ENCODE measurements at regions not wholly inside any gene's neighbourhood (a gene's known extent, or its start where the extent isn't known, plus 50 kb on each side); places are given as distances from the start of the nearest gene placed in this dataset.

- peak in 1 of 2 donors; percentile 40 for DNase-seq (ENCODE audit: low read depth in 2 of 2)
- H3K4me3 ChIP-seq (replicated peaks in 1 of 2; ENCODE audit: low read depth in 2 of 2, low read length in 2 of 2), result no peak overlapping the region
- no peak for TF ChIP-seq CTCF (IDR thresholded peaks at IDR 0.05; ENCODE audit: low read depth, low read length)
These were observed 307.0 kb upstream of the SPOCK3 start for GRCh38 chr4:167541286-167541685.

GRCh38 chr4:167544391-167544790 is 310.1 kb upstream of the SPOCK3 start:
- no peak for TF ChIP-seq CTCF (IDR thresholded peaks at IDR 0.05; ENCODE audit: low read depth, low read length)
- H3K4me3 ChIP-seq (replicated peaks in 1 of 2; ENCODE audit: low read depth in 2 of 2, low read length in 2 of 2), result no peak overlapping the region
- peak in 1 of 2 donors; percentile 33 for DNase-seq (ENCODE audit: low read depth in 2 of 2)

- no peak for DNase-seq (ENCODE audit: low read depth in 2 of 2)
- no peak for TF ChIP-seq CTCF (IDR thresholded peaks at IDR 0.05; ENCODE audit: low read depth, low read length)
- H3K4me3 ChIP-seq (replicated peaks in 1 of 2; ENCODE audit: low read depth in 2 of 2, low read length in 2 of 2), result no peak overlapping the region
These were observed 315.7 kb upstream of the SPOCK3 start for GRCh38 chr4:167550021-167550420.

- no peak overlapping the region for H3K4me3 ChIP-seq (replicated peaks in 1 of 2; ENCODE audit: low read depth in 2 of 2, low read length in 2 of 2)
- no peak for TF ChIP-seq CTCF (IDR thresholded peaks at IDR 0.05; ENCODE audit: low read depth, low read length)
- DNase-seq (ENCODE audit: low read depth in 2 of 2), result peak in 1 of 2 donors; percentile 14
These were observed 321.2 kb upstream of the SPOCK3 start for GRCh38 chr4:167555338-167556022.

GRCh38 chr4:167578906-167579305 is 344.6 kb upstream of the SPOCK3 start:
- peak in 1 of 2 donors; percentile 11 for DNase-seq (ENCODE audit: low read depth in 2 of 2)
- TF ChIP-seq CTCF (IDR thresholded peaks at IDR 0.05; ENCODE audit: low read depth, low read length), result no peak
- H3K4me3 ChIP-seq (replicated peaks in 1 of 2; ENCODE audit: low read depth in 2 of 2, low read length in 2 of 2), result no peak overlapping the region

GRCh38 chr4:167581449-167581965 is 347.2 kb upstream of the SPOCK3 start:
- H3K4me3 ChIP-seq (replicated peaks in 1 of 2; ENCODE audit: low read depth in 2 of 2, low read length in 2 of 2), result no peak overlapping the region
- DNase-seq (ENCODE audit: low read depth in 2 of 2), result no peak
- no peak for TF ChIP-seq CTCF (IDR thresholded peaks at IDR 0.05; ENCODE audit: low read depth, low read length)

Measured in cardiac fibroblast (primary cell).